ENCODE measurements at regions not wholly inside any gene's neighbourhood (a gene's known extent, or its start where the extent isn't known, plus 50 kb on each side); places are given as distances from the start of the nearest gene placed in this dataset.

DNA sequence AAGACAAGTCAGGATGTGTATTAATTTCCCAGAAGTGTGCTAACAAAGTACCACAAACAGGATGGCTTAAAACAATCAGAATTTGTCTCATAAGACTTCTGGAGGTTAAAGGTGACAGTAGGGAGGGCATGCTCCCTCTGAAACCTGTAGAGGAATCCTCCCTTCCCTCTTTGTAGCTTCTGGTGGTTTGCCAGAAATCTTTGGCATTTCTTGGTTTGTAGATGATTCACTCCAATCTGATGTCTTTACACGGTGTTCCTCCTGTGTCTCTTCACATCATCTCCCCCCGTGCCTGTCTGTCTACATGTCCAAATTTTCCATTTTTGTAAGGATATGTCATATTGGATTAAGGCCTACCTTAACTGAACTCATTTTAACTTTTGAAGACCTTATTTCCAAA lies 471.5 kb downstream of the ZNF608 start:
- no peak for DNase-seq (ENCODE audit: low spot score)

DNA sequence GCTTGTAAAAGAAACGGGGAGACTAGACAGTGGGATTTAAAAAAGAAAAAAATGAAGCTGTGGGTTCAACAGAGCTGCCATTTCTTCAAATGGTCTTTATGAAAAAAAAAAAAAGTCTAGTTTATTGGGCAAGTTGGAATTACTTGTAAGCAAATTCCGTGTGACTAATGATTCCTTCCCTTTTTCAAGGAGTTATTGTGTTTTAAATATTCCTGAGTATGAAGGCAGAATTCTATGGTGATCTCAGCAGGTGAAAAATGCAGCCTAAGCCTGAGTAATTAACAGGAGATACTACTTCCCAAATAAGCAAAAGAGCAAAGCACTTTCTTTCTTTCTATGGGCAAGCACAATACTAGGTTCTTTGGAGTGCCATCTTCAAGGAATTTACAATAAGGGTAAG lies 481.9 kb downstream of the ZNF608 start:
- no peak for DNase-seq (ENCODE audit: low spot score)

DNA sequence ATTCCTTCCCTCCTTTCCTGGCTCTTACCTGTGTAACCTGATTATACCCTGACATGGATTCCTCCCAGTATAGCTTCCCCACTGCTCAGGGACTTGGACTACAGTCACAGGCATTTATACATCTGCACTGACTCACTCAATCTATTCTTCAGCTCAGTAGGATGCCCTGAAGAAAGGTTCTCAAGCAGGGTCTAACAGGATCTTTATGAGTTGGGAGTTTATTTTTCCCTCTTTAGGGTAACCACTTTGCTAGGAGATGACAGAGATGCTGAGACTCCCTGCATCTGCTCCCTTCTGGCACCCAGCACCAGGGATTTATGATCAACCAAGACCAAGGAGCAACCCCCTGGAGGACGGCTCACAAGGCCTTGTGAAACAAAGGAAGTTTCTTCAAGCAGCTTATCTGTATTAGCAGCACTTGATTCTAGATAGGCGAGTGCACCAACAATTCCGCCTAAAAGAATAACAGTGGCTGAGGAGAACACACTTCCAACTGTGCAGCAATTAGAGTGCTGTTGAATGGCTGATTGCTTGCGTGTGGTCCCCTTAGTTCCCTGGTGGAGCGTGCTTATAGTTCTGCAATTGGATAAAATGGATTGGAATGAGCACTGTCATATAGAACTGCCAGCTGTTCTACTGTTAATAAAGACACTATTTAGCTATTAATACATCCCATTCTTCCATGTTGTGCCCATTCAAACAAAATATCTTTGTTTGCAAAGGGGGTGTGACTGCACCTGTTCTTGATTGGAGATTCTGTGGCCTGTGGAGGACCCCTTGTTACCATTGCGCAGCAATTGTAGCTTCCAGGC lies 482.6 kb downstream of the ZNF608 start:
- DNase-seq (ENCODE audit: low spot score) = peak; percentile 77

DNA sequence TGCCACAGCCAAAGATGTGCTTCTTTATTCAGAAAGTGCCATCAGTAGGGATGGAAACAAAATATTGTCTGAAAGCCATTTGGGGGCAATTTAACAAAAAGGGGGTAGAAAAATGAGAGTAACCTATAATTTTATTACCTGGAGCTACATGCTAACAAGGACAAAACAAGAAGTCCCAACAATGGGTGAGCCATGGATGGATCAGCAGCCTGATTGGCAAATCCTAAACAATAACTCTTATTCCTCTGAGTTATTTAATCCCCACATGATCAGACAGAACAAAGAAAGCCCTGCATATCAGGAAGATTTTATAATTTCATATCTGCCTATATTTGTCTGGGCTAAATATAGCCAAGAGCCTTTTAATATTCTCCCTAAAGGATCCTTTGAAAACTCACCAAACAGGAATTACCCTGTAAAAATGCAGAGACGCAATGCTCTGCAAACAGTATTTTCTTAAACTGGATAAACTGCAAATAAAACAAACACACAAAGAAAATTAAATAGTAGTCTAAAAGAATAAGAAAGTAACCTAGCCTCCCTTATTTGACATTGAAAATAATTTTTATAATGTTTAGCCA lies 483.4 kb downstream of the ZNF608 start:
- DNase-seq (ENCODE audit: low spot score) = no peak

DNA sequence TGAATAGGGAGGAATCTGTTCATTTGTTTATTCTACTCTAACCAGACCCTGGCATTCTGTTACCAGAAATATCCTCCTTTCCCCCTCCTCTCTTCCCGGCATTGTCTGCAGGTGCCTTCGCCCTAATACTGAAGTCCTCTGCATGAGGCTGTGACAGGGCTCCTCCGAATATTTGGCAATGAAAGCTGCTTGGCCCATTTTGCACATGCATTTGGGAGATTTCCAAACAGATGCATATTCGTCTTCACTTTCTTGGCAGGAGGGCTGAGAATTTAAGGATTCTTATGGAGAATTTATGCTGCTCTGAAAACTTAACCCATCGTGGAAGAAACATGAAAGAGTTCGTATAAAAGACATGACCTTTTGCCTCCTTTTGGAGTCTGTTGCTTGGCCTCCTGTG lies 484.0 kb downstream of the ZNF608 start:
- no peak for DNase-seq (ENCODE audit: low spot score)

DNA sequence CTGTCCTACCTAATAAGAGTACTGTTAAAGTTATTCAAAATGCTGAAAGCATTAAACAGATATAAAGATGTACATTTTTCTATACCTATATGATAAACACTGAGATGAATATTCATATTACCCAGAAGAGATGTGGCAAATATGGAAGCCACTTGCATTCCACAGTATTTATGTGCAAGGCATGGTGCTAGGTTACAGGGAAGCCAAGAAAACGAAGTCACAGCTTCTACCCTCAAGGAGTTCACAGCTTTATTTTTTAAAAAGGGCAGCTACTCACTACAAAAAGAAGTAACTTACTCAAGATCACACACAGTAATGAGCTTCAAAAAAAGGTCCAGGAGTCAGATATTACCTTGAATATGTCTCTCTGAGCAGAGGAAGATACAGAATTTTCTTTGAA lies 484.6 kb downstream of the ZNF608 start:
- no peak for DNase-seq (ENCODE audit: low spot score)

DNA sequence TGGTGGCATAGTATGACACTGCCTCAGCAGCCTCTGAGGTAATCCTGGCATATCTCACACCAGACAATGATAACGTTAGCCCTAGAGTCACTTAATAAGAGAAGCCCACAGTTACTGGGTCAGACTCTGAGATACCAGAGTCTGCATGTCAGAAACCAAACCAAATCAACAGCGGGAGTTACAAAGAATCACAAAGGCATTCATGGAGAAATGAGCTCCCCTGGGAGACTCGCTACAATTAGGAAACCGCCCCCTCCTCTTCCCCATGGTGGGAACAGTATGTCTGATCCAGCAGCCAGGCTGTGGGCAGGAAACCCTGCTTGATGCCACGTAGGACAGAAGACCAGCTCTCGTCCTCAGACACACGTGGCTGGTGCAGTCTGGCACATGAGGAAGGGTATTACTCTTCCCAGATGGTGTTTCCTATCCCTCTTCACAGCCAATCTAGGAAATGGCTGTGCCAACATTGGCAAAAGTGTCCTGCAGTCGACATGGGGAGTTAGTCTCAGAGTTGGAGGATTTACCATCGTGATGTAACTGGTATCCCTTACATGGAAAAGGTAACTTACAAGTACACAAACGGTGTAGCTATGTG lies 485.4 kb downstream of the ZNF608 start:
- no peak for DNase-seq (ENCODE audit: low spot score)

DNA sequence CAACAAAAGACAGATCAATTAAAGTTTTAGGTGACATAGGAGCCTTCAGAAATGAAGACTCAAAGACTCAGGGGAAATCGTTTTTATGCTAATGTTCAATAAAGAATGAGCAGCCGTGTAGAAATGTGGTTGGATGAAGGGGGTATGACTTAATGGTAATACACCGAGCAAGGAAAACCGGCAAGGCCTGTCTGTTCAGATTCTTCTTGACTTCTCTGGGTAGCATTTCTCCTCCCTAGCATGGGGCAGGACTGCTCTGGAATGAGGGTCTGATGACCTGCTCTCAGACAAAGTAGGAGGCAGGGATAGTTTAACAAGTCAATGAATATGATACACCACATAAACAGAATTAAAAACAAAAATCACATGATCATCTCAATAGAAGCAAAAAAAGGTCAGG lies 487.4 kb downstream of the ZNF608 start:
- DNase-seq (ENCODE audit: low spot score) = no peak

DNA sequence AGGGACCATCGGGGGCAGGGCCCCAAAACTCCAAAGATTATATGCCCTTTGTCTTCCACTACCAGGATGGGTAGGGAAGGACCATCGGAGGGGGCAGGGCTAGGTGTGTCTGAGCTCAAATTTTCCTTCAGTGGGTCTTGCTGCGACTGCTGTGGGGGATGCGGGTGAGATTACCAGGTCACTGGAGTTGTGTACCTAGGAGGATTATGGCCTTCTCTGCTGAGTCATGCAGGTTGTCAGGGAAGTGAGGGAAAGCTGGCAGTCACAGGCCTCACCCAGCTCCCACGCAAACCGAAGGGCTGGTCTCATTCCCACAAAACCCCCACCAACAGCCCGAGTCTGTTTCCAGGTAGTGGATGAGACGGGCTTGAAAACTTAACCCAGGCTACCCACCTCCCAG lies 489.4 kb downstream of the ZNF608 start:
- DNase-seq (ENCODE audit: low spot score) = no peak

DNA sequence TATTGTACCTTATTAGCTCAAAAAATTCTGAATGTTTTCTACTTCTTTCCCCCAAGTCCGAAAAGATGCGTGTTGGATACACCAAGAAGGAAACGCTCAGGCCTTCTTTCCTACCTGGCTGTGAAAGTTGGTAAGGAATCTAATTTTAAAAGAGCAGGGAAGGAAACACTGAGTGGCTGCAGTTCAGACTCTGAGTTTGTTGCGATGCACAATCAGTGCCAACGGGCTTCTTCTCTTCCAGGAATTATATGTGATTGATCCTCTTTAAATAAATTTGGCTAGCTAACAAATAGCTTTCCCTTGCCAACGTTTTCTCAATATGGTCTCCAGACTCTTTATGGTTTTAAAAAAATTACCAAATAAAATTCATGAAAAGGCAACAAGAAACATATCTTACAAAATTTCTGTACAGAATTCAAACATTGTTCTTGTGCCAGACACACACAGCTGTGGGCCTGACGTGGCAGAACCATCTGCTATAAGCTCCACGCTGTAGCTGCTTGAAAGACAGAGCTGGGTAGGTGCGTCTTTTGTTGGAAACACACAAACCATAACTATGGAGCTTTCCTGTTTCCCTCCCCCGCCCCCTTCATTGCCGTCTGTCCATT lies 493.1 kb downstream of the ZNF608 start:
- DNase-seq (ENCODE audit: low spot score) = peak; percentile 79

DNA sequence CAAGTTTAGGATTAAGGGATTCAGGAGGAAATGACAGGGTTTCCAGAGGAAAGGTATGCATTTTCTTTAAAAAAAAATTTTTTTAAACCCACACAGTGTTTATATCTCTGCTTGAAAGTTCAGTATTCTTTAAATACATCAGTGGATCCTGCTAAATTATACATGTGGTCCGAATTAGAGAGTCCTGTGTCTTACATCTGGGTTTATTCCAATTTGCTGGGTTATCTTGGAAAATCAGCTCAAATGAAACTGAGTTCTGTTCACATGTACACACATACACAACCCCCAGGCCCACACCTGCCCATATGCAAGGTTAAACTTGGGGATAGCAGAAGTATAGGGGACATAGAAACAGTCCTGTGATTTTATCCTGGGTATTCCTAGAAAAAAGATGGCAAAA lies 493.7 kb downstream of the ZNF608 start:
- DNase-seq (ENCODE audit: low spot score) = no peak

DNA sequence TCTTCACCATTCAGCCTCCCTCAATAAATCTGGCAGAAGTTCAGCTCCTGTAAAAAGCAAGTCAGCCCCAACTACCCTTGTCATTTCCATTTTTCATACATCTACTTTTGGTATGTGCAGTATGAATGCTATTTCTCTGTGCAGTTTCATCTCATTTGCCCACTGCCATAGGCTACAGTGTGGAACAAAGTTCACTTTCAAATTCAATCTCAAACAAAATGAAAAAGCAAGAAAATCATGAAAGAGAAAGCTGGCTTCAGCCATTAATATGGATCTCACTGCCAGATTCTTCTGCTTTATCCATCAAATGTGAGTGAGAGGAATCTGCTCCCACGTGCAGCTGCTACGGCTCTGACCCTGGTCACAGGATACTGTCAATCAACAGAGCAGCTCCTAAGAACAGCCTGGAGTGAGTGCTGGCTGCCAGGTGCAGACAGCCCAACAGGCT lies 494.2 kb downstream of the ZNF608 start:
- no peak for DNase-seq (ENCODE audit: low spot score)

DNA sequence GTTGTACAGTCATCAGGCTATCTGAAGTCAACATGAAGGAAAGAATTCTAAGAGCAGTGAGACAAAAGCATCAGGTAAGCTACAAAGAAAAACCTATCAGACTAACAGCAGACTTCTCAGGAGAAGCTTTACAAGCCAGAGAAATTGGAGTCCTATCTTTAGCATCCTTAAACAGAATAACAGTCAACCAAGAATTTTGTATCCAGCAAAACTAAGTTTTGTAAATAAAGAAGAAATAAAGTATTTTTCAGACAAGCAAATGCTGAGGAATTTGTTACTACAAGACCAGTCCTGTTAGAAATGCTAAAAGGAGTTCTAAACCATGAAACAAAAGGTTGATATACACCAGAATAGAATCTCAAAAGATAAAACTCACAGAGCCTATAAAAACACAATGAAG lies 501.2 kb downstream of the ZNF608 start:
- DNase-seq (ENCODE audit: low spot score) = no peak

DNA sequence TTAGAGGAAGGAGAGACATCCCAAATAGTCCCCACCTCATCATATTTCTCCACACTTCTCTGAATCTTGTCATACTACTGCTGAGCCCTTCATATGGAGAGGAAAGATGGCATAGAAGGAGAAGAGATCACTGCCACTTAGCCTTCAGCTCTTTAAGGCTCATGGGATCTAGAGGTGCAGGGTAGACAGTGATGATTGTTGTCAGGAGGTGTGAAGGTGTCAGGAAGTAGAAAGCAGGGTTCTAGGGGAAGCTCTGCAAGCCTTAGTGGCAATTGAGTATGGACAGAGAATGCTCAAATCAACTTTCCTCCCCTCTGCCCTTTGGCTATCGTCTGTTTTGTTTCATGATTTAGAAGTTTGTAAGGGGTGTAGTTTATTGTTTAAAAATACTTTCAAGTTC lies 505.7 kb downstream of the ZNF608 start:
- DNase-seq (ENCODE audit: low spot score) = no peak

DNA sequence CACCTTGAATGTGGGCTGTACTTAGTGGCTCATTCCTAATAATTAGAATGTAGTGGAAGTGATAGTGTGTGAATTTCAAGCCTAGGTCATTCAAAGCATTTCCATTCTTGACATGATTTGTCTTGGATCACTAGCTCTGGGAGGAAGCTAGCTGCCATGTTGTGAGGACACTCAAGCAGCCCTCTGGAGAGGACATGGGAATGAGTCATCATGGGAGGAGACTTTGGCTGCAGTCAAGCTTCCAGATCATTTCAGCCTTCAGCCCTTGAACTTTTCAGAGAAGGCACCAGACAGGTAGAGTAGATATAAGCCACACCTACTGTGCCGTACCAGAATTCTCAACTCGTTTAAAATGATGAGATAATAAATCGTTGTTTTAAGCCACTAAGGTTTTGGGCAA lies 506.9 kb downstream of the ZNF608 start:
- DNase-seq (ENCODE audit: low spot score) = no peak

DNA sequence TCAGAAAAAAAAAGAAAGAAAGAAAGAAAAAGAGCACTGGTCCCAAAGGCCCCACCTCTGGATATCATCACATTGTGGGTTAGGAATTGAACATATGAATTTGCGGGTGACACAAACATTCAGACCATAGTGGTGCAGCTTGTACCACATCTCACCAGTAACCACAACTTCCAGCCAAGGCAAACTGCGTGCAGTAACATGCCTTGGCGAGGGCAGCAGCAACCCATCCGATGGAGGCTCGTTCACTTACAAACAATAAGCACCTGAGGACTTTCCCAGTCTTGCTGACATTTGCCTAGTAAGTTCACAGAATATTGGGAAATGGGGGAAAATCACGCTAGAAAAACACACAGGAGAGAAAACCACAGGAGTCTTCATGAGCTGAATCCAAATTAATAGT lies 508.1 kb downstream of the ZNF608 start:
- no peak for DNase-seq (ENCODE audit: low spot score)

DNA sequence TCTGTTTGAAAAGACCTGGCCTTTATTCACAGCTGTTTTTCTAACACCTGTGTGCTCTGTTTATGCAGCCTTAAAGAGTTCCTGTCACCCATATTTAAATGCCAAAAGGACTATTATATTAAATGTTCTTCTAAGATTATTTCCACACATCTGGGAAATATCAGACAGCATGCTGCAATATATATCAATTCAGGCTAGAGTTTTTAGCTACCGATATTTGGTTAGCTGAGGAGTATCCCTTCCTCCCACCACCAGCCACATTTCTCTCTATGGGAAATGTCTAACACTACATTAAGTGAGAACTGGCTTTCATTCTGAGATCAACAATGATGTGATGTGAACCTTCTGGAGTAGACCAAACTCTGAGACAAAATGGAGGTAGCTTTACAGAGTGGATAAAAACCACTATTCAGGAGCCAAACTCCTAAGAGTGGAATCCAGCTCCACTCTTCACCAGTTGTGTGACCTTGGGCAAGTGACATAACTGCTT lies 509.2 kb downstream of the ZNF608 start:
- no peak for DNase-seq (ENCODE audit: low spot score)

DNA sequence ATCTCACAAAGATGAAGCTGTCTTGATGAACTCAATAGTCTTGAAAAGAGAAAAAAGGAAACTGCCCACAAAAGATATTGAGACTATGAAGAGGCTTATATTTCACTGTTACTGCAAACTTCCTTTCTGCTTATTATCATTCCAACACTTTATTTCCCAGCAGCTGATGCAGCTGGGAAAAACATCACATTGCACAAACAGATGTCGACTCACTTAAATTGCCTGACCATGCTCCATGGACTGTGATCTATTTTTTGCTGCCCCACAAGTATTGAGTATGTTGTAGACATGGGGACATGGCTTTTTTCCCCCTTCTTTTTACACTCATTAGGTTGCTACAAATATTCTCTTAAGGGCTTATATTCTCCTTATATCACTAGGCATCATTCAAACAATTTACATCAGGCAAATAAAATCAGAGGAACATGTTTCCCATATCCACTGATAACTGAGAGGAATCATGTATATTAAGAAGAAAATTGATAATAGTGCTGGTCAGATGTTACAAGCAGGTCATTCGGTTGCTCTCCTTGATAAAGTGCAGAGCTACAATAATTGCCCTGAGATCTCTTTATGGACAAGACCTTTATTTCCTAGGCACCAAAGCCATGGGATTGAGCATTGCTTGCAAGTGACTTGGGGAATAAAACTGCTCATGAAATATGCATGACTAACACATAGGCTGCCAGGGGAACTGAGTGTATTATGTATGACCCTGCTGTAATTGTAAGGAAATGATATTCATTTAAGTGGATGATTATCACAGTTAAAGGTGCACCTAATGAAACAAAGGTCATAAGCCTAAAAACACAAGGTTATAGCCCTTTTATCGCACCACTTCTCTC lies 509.9 kb downstream of the ZNF608 start:
- DNase-seq (ENCODE audit: low spot score) = peak; percentile 38

DNA sequence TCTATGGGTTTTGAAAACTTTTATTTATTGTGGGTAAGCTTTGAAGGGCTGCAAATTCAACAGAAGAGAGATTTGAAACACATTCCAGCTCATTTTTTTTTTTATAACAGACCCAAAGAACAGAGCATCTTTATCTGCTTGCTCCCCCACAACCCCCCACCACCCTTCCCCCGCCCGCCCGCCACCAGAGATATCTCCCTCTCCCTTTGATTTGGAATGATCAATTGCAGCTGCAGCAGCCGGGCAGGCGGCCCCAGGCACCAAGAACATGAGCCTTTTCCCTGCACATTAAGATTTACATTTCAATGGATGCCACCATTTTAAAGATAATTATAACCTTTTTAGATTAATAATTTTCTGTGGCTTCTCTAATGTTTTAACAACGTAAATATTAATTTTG lies 510.9 kb downstream of the ZNF608 start:
- peak; percentile 71 for DNase-seq (ENCODE audit: low spot score)

DNA sequence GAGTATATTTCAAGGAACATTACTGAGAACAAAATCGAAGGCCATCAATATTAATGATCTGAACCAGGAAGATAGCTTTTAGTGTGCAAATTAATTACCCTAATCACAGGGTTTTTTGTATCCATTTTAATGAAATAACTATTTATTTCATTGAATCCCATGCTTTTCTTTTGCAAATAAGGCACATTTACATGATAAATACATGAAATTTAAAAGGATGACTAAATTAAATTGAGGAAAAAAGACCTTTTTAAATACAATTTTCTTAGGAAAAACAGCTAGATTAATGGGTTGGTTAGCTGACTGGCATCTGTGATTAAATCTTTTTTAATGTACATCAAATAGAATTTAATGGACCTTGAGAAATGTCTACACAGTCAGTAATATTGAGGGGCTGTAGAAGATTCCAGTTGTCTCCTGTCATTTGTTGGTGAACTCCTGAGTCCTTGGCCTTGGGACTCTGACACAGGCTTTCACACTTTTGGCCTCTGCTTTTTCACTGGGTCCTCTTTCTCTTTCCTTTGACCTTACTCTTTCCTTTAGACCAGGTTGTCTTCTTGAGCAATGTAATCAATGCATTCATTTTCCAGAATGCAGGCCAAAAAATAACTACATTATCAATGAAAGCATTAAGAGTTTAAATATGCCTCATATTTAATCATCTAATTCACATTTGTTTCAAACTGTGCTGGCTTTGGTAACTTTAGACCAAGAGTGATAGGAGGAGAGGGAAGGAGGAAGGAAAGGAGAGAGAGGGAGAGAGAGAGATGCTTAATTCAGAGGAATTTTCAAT lies 511.5 kb downstream of the ZNF608 start:
- DNase-seq (ENCODE audit: low spot score) = peak; percentile 11

Measured in Ammon's horn (tissue), 1 donor.